Thyroid gland (tissue), 4 donors: ENCODE measurements at regions not wholly inside any gene's neighbourhood (a gene's known extent, or its start where the extent isn't known, plus 50 kb on each side); places are given as distances from the start of the nearest gene placed in this dataset.
A peak's percentile ranks its signal among the peaks of the same experiment; 100 is the strongest.

Experiments used
- DNase-seq, 2 donors: peaks; one replicate each; pipeline ENCODE4 v3.0.0-alpha.2; 2019
- H3K27ac ChIP-seq, 3 donors: fragments of 200-600 bp; sonication (generic); 1 replicate in 2 of 3; 2 replicates in 1 of 3; pipeline ENCODE4 v1.5.1; 2016 to 2019; ENCODE audit warnings: mild to moderate bottlenecking in 1 of 3, moderate library complexity in 1 of 3
- H3K27me3 ChIP-seq: fragments of 200-600 bp; sonication (generic); one replicate; pipeline ENCODE4 v1.5.1; 2019
- H3K36me3 ChIP-seq, 2 donors: fragments of 200-600 bp; sonication (generic); one replicate each; pipeline ENCODE4 v1.5.1; 2016 to 2019
- H3K4me1 ChIP-seq, 2 donors: fragments of 200-600 bp; sonication (generic); one replicate each; pipeline ENCODE4 v1.5.1; 2017 to 2019
- H3K4me3 ChIP-seq, 3 donors: fragments of 200-600 bp; sonication (generic); replicated peaks in 1 of 3; 1 replicate in 2 of 3; 2 replicates in 1 of 3; pipeline ENCODE4 v1.5.1; 2016; ENCODE audit warnings: mild to moderate bottlenecking in 1 of 3
- H3K9me3 ChIP-seq: fragments of 200-600 bp; sonication (generic); one replicate; pipeline ENCODE4 v1.5.1; 2017
- CTCF ChIP-seq, 6 experiments: fragments of 200-600 bp in 3 of 6; fragments of 450-650 bp in 3 of 6; sonication (generic) in 3 of 6; IDR thresholded peaks; one replicate each; pipeline ENCODE4 v1.5.1; 2016 to 2019; ENCODE audit warnings: antibody characterized with exemption in 6 of 6, mild to moderate bottlenecking in 2 of 6, inconsistent platforms in 1 of 6, moderate library complexity in 1 of 6
- POLR2A ChIP-seq, 2 donors: fragments of 450-650 bp; IDR thresholded peaks; one replicate each; pipeline ENCODE4 v1.6.1; 2017; ENCODE audit warnings: antibody characterized with exemption in 2 of 2, mild to moderate bottlenecking in 2 of 2, moderate library complexity in 1 of 2
- WGBS, 2 donors: methylation state at CpG; one replicate each; pipeline ENCODE4 v1.1.5; 2017; 5-methylcytosine and 5-hydroxymethylcytosine counted together
- intact Hi-C: fragments of 100-400 bp; cut with DNase I; formaldehyde crosslinking; loops from one replicate; pipeline ENCODE4 v1.15.1; 2023

DNA sequence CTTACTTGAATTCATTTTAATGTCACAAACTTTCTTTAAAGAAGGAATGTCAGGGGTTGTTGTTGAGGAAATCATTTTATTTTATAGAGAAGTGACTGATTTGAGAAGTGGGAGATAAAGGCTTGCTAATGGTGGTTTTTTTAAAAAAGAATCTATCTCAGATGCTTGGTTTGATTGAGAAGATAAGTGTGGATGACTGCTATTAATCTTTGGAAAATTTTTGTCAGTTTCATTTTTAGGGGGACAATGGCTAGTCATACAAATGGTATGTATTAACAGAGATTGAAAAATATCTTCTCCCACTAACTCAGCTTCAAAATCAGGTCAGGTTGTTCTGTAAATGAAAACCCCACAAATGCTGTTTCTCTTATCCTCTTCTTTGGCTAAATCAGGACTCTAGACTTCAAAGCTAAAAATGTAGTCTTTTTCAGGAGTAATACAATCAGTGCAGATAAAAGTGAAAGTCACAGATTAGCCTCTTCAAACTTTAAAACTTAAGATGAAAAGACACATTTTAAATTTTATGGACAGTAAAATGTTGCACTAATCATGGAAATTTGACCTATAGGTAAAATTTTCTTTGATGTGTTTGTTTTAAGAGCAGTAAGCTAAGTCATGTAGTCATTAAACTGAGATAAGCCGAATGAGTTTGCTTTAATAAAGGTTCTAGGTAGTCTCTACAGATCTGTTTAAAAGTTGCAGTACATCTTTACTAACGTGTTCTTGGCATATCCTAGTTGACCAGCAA is 674.2 kb upstream of the VRK2 start:
- intact Hi-C loops = no loop called here
- TF ChIP-seq POLR2A (IDR thresholded peaks at IDR 0.05) = no peak
- TF ChIP-seq CTCF (IDR thresholded peaks at IDR 0.05) = no peak
- H3K4me1 ChIP-seq = no peaks in the 10 kb centered on the region
- DNase-seq = no peak
- 80 to 81% methylated on average over 2 of the region's 2 CpGs for WGBS, 2 donors
- no peak overlapping the region for H3K4me3 ChIP-seq
- H3K27ac ChIP-seq = no peak overlapping the region
- H3K36me3 ChIP-seq = no peaks in the 10 kb centered on the region
- H3K27me3 ChIP-seq = no peaks in the 10 kb centered on the region
- H3K9me3 ChIP-seq = no peaks in the 10 kb centered on the region

GRCh38 chr2:57373530-57373929 is 673.1 kb upstream of the VRK2 start:
- Histone ChIP-seq H3K4me1 (no peaks in the 10 kb centered on the region), H3K9me3 (no peaks in the 10 kb centered on the region), H3K27me3 (no peaks in the 10 kb centered on the region), H3K36me3 (no peaks in the 10 kb centered on the region), H3K4me3 (no peak overlapping the region), H3K27ac (no peak overlapping the region)
- WGBS, 2 donors = 84 to 86% methylated on average over 3 of the region's 3 CpGs
- intact Hi-C loops = no loop called here
- TF ChIP-seq POLR2A (IDR thresholded peaks at IDR 0.05) (no peak), CTCF (IDR thresholded peaks at IDR 0.05) (no peak)
- no peak for DNase-seq

- H3K9me3 ChIP-seq = no peaks in the 10 kb centered on the region
- H3K27ac ChIP-seq = no peak overlapping the region
- no peak for DNase-seq
- H3K4me1 ChIP-seq = no peaks in the 10 kb centered on the region
- no peak overlapping the region for H3K4me3 ChIP-seq
- H3K36me3 ChIP-seq = no peaks in the 10 kb centered on the region
- H3K27me3 ChIP-seq = no peaks in the 10 kb centered on the region
- WGBS, 2 donors = 60 to 71% methylated on average over 1 of the region's 1 CpG
- TF ChIP-seq POLR2A (IDR thresholded peaks at IDR 0.05) (no peak), CTCF (IDR thresholded peaks at IDR 0.05) (peak in 3 of 6 experiments; percentile 27 to 40 (median 30))
- intact Hi-C loops = no loop called here
Measured at GRCh38 chr2:57376985-57377384, 669.6 kb upstream of the VRK2 start.

DNA sequence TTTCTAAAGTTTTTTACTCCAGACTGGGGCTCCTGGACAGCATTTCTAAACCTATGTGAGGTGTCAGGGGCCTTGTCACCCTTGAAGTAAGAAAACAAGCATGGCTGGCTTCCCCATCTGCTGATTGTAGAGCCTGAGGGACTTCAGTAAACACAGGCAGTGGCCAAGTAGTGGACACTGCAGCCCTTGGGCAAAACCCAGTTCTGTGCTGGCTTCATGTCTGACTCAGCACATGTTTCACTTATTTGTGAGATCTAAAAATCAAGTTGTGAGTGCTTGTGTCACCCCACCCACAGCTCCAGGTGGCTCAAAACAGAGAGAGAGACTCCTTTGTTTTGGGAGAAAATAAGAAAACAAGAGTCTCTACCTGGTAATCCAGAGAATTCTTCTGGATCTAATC is 660.3 kb upstream of the VRK2 start:
- Histone ChIP-seq H3K9me3 (no peaks in the 10 kb centered on the region), H3K27me3 (no peaks in the 10 kb centered on the region), H3K36me3 (no peaks in the 10 kb centered on the region), H3K27ac (no peak overlapping the region), H3K4me1 (no peaks in the 10 kb centered on the region), H3K4me3 (no peak overlapping the region)
- no peak for DNase-seq
- TF ChIP-seq CTCF (IDR thresholded peaks at IDR 0.05) = no peak
- TF ChIP-seq POLR2A (IDR thresholded peaks at IDR 0.05) = no peak
- intact Hi-C loops = no loop called here

- Histone ChIP-seq H3K27ac (no peak overlapping the region), H3K36me3 (no peaks in the 10 kb centered on the region), H3K4me1 (no peaks in the 10 kb centered on the region), H3K9me3 (no peaks in the 10 kb centered on the region), H3K4me3 (no peak overlapping the region), H3K27me3 (no peaks in the 10 kb centered on the region)
- intact Hi-C loops = no loop called here
- DNase-seq = no peak
- TF ChIP-seq CTCF (IDR thresholded peaks at IDR 0.05) (no peak), POLR2A (IDR thresholded peaks at IDR 0.05) (no peak)
- 84 to 91% methylated on average over 7 of the region's 9 CpGs for WGBS, 2 donors
Measured at GRCh38 chr2:57396355-57397098, 650.1 kb upstream of the VRK2 start.
